ENCODE measurements at regions not wholly inside any gene's neighbourhood (a gene's known extent, or its start where the extent isn't known, plus 50 kb on each side); places are given as distances from the start of the nearest gene placed in this dataset.

DNA sequence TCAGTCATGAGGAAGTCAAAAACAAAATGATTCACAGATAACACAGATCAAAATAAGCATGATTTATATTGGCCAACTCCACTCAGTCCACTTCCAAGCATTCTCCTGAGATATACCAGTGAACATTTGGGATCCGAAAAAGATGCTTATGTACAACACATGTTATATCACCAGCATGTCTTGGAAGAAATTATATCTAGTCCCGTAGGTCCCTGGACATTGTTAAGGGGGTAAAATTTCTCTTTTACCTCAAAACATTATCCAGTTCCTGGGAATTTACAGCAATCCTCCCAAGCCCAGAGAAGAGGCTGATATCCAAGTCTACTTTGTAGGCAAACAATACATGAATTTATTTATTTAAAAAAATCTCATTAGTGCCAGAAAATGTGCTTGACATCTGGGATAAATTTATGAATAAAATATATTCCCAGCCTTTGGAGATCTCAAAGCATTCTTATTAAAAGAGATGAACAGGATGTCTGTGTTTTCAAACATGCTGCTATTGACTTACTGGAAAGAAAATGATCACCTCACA is 582.2 kb upstream of the ZWINT start:
- DNase-seq, result no peak

GRCh38 chr10:56934515-56934914 is 573.5 kb upstream of the ZWINT start:
- no peak for DNase-seq

DNA sequence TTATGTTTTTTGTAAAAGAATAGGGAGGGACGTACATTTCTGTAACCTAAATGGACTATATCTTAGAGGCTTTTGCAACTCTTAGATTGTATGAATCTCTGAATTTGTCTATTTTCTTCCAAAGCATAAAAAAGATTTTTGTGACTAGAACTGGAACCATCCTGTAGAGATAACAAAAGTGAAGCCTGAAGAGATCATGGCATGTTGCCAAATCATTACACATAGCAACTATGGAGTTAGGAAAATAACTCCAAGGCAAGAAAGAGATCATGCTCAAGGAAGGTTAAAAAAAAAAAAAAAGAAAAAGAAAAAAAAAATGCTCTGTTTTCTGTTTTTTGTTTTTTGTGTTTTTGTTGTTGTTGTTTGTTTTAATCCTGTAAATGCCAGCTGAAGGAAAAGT is 567.7 kb upstream of the ZWINT start:
- DNase-seq, result no peak

DNA sequence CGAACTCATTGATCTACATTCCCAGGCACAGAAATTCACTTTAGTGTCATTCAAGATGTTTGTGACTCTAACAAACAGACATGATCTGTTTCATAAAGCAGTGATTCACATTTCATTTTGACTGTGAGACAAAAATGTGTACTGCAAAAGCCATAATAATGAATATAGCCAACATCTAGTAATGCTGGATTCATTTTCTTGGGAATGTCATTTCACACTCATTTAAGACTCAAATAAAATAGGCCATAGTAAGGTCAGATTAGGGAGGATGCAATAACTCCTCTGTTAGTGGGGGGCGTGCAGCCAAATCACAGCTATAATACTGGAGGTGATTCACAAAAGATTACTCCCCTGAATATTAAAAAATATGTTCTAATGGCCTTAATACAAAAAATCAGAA is 566.6 kb upstream of the ZWINT start:
- no peak for DNase-seq

GRCh38 chr10:56920601-56921261 is 559.7 kb upstream of the ZWINT start:
- no peak for DNase-seq

- DNase-seq, result no peak
These were observed 551.0 kb upstream of the ZWINT start for GRCh38 chr10:56912043-56912442.

DNA sequence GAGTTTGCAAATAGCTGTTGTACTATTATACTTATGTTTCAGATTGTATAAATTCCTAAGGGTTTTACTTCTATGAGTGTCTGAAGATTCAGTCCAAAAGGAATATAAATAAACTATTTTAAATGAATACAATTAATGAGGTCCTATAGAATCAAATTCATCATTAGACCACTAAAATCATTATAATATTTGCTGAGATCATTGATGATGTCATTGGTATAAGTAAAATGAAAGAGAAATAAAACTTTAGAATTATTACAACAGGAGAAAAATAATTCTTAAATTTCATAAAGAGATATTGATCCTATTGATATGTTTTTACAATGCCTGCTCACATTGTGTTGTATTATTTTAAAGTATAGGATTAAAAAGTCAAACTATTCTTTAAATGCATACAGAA is 544.0 kb upstream of the ZWINT start:
- no peak for DNase-seq

GRCh38 chr10:56902554-56902953 is 541.5 kb upstream of the ZWINT start:
- no peak for DNase-seq

- DNase-seq, result no peak
These were observed 534.2 kb upstream of the ZWINT start for GRCh38 chr10:56895306-56895705.

GRCh38 chr10:56881218-56881617 is 520.2 kb upstream of the ZWINT start:
- peak in 1 of 2 experiments; percentile 56 for DNase-seq

DNA sequence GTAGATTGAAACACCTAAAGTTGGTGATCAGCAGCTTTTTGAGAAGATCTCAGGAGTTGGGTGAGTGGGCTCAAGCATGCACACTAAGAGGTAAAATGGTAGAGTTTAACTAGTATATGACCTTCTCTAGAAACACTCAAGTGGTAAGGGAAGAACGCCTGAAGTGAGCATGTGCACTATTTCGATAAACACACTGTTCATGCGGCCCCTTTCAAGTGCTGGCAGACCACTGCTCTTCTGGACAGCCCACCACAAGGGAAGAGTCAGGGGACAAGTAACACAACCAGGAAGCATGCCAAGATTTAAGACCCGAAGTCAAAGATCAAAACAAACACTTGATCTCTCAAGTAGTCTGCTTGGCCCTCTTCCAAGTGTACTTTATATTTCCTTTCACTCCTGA is 519.5 kb upstream of the ZWINT start:
- DNase-seq, result no peak

DNA sequence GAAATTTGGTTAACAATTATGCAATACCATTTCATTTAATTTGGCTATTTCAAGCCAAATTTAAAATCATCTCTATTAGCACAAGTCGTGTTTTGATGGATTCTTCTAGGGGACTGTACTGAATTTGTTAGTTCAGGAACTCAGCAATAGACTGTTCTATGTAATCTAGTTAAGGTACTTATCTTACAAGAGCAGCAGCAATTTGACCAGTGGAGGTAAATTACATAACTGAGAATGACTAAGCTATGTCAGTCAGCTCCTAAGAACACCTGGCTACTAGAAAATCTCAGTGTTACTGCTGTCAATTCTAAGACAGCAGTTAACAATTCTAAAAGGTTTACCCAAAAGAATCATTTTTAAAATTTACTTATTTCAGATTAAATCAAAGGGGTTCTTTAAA is 513.9 kb upstream of the ZWINT start:
- DNase-seq, result peak in 1 of 2 experiments; percentile 7

DNA sequence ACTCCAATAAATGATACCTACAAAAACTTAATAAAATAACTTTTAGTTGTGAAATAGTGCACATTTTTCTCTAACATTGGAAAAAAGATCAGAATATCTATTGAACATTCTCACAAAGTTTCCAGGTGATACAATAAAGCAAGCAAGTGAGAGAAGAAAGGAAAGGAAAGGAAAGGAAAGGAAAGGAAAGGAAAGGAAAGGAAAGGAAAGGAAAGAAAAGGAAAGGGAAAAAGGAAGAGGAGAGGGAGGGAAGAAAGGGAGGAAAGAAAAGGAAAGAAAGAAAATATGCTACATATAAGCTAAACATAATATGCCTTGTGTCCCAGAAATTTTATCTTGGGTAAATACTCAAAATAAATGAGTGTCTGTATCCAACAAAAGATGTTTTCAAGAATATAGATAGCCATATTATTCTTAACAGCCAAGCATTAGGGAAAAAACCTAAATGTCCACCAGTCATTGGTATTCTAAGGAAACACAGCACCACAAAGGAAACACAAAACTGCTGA is 510.2 kb upstream of the ZWINT start:
- DNase-seq, result no peak

DNA sequence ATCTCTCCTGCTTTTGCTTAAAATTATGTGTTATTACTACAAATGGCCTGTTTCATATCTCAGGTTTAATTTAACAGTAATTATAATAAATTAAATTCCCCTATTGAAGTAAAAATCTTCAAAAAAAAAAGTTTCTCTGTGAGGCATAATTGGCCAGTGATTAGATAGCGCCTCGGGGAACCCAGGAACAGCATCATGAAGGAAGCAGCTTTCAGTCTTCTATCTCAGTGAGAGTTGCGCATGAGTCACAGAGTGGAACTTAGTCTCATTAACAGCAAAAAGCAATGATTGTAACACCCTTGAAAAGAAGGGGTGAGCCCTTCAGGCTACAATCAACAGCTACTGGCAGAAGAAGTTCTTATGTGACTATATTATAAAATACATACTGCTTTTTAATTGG is 506.2 kb upstream of the ZWINT start:
- DNase-seq, result no peak

GRCh38 chr10:56856569-56856968 is 495.5 kb upstream of the ZWINT start:
- no peak for DNase-seq

- no peak for DNase-seq
These were observed 484.0 kb upstream of the ZWINT start for GRCh38 chr10:56844978-56845529.

DNA sequence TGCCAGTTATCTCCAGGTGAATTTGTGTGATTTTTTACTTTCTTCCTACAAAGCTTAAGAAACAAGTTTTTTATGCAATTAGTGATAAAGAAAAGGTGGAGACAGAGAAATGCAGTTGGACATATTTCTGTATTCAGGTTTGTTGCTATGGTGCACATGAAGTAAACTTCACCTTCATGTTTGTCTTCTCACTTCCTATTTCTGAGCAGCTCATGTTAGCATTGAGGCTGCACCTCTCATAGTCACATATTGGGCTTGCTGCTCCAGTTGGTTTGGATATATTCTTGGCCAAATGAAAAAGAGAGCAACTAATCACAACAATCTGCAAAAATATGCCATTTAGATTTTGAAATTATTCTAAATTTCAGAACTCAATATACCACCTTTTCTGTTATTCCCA is 475.6 kb upstream of the ZWINT start:
- DNase-seq, result no peak

DNA sequence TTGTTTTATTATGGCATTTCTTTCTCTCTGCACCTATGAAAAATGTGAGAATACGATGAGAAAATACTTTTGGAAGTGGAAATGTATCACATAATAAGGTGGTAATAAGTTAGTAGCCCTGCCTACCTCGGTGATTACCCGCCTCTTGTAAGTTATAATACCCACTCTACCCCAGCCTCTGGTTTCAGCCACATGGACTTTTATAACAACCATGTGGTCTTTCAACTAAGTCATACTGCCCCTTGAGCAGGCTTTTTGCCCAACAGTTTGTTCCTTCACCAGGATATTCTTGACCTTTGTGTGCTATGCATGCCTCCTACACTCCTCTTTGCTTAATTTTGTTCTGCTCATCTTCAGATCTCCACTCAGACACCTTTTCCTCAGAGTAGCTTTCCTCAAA is 470.6 kb upstream of the ZWINT start:
- no peak for DNase-seq

- DNase-seq, result peak in 1 of 2 experiments; percentile 8
These were observed 462.8 kb upstream of the ZWINT start for GRCh38 chr10:56823849-56824248.

DNA sequence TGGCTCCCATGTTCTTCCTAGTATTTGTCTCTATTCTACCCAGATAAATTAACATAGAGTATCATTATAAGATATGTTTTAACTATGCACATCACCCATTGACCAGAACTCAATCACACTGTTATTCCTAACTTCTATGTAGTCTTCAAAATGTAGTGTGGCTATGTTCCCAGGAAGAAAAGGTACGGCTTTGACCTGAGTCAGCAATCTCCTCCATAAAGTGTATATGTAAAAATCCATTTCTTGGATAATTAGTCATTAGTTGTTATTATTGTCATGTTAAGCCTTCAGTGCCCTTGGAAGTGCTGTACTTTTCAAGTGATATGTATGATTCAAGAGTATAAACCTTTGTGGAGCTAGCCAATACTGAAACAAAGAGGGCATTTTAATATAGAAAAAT is 444.0 kb upstream of the ZWINT start:
- DNase-seq, result no peak

DNA sequence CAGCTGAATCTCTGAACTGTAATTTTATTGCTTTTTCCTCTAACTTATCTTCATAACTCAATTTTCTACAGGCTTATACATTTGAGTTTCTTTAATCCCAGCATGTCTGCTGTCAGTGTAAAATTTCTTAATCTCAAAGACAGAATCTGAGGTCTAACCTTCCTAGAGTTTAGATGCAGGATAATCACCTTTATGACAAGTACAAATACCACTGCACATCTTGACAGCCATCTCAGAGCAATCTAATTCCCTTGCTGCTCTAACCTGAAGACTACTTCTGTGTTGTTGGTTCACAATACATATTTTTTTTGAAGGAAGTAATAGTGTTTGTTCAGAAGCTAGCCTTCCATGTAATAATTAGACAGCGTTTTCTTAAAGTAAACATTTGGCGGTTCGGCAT is 424.2 kb upstream of the ZWINT start:
- DNase-seq, result no peak

GRCh38 chr10:56782503-56782902 is 421.4 kb upstream of the ZWINT start:
- DNase-seq, result no peak

DNA sequence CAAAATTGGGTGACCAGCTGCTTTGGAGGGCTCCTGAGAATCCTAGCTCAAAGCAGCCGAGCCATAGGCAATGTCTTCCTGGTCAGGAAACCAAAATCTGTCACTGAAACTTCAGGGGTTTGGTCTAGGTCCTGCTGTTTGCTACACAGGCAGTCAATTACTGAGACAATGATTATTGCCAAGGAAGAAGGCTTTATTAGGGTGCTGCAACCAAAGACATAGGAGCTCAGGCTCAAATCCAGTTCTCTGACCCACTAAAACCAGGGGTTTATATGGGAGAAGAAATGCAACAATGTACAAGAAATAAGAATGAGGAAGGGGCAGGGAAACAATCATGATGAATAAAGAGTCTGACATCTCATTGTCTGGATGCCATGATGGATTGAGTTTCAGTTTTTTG is 410.3 kb upstream of the ZWINT start:
- no peak for DNase-seq

DNA sequence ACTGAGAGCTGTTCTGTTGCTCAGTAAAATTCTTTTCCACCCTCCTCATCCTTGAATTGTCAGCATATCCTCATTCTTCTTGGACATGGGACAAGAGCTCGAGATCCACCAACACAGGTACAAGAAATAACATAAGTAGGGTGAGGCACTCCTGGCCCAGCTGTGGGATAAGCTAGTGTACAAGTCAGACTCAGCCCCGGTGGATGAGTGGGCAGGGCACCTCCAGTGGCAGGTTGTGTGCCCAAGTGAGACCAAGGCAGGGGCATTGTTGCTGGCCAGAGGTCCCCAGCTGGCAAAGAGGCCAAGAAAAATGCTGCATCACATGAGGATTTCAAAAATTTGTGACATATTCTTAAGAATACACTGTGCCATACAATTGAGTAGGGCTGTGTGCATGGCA is 402.0 kb upstream of the ZWINT start:
- DNase-seq, result no peak

DNA sequence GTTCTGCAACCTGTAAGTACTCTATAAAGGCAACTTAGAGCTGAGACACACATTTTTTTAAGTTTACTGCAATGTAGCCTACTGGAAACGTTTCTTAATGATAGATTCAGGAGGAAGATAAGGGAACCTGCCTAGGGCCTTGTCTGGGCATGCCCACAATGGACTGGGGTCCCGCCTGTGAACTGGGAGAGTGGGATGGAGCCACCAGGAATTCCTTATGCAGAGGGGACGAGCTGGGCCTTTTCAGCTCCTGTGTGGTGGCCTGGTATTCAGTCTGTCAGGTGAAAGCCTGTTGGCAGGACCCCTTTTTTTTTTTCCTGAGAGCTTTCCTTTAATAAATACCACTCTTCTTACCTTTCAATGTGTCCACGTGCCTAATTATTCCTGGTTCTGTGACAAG is 384.4 kb upstream of the ZWINT start:
- no peak for DNase-seq
